Esophagus muscularis mucosa (tissue), 4 donors: ENCODE measurements at regions not wholly inside any gene's neighbourhood (a gene's known extent, or its start where the extent isn't known, plus 50 kb on each side); places are given as distances from the start of the nearest gene placed in this dataset.

Source experiments
- DNase-seq: peaks from one replicate; pipeline ENCODE4 v3.0.0-alpha.2; 2017; ENCODE audit errors: extremely low spot score
- H3K27ac ChIP-seq, 4 donors: fragments of 200-600 bp; sonication (generic); replicated peaks in 1 of 4; 1 replicate in 3 of 4; 2 replicates in 1 of 4; pipeline ENCODE4 v1.5.1; 2016 to 2019; ENCODE audit warnings: mild to moderate bottlenecking in 1 of 4
- H3K27me3 ChIP-seq, 4 donors: fragments of 200-600 bp; sonication (generic); one replicate each; pipeline versions ENCODE4 v1.5.1 to v1.6.0; 2016 to 2019
- H3K36me3 ChIP-seq, 4 donors: fragments of 200-600 bp; sonication (generic); one replicate each; pipeline ENCODE4 v1.5.1; 2016 to 2019
- H3K4me1 ChIP-seq, 4 donors: fragments of 200-600 bp; sonication (generic); one replicate each; pipeline ENCODE4 v1.5.1; 2016 to 2019
- H3K4me3 ChIP-seq, 4 donors: fragments of 200-600 bp; sonication (generic); 1 replicate in 2 of 4; 2 replicates in 2 of 4; pipeline ENCODE4 v1.5.1; 2016 to 2019; ENCODE audit warnings: mild to moderate bottlenecking in 4 of 4, moderate library complexity in 1 of 4
- H3K9me3 ChIP-seq, 4 donors: fragments of 200-600 bp; sonication (generic); 1 replicate in 3 of 4; 2 replicates in 1 of 4; pipeline ENCODE4 v1.5.1; 2016 to 2019
- CTCF ChIP-seq, 3 experiments: fragments of 200-600 bp in 2 of 3; fragments of 450-650 bp in 1 of 3; sonication (generic) in 2 of 3; IDR thresholded peaks; one replicate each; pipeline ENCODE4 v1.5.1; 2017 to 2019; ENCODE audit warnings: antibody characterized with exemption in 3 of 3, mild to moderate bottlenecking in 2 of 3, moderate library complexity in 1 of 3
- EP300 ChIP-seq: sonication (generic); formaldehyde crosslinking; IDR thresholded peaks from one replicate; pipeline ENCODE4 v1.6.1; 2017; ENCODE audit warnings: antibody characterized with exemption
- POLR2A ChIP-seq: fragments of 450-650 bp; IDR thresholded peaks from one replicate; pipeline ENCODE4 v1.6.1; 2017; ENCODE audit warnings: antibody characterized with exemption, moderate library complexity, mild to moderate bottlenecking, low read depth
- POLR2AphosphoS5 ChIP-seq, 2 donors: sonication (generic); formaldehyde crosslinking; IDR thresholded peaks; one replicate each; pipeline ENCODE4 v1.6.1; 2017; ENCODE audit warnings: antibody characterized with exemption in 2 of 2
- WGBS: methylation state at CpG from one replicate; pipeline ENCODE4 v1.1.5; 2018; 5-methylcytosine and 5-hydroxymethylcytosine counted together
- intact Hi-C: fragments of 100-400 bp; cut with DNase I; formaldehyde crosslinking; loops from one replicate; pipeline ENCODE4 v1.15.1; 2023

GRCh38 chr10:64497306-64497705, 976.1 kb downstream of the REEP3 start:
- intact Hi-C loops, result no loop called here
- TF ChIP-seq EP300 (no peak), CTCF (IDR thresholded peaks at IDR 0.05) (no peak), POLR2AphosphoS5 (IDR thresholded peaks at IDR 0.05) (no peak), POLR2A (no peak)
- Histone ChIP-seq H3K9me3 (no peaks in the 10 kb centered on the region), H3K36me3 (no peaks in the 10 kb centered on the region), H3K27me3 (no peaks in the 10 kb centered on the region), H3K27ac (no peak overlapping the region), H3K4me1 (no peaks in the 10 kb centered on the region), H3K4me3 (no peak overlapping the region)
- WGBS, result 84% methylated on average over 8 of the region's 8 CpGs
- DNase-seq, result no peak

- Histone ChIP-seq H3K4me3 (no peak overlapping the region), H3K27me3 (no peaks in the 10 kb centered on the region), H3K27ac (no peak overlapping the region), H3K4me1 (no peaks in the 10 kb centered on the region), H3K9me3 (no peaks in the 10 kb centered on the region), H3K36me3 (no peaks in the 10 kb centered on the region)
- DNase-seq, result no peak
- TF ChIP-seq POLR2A (no peak), POLR2AphosphoS5 (IDR thresholded peaks at IDR 0.05) (no peak), EP300 (no peak), CTCF (IDR thresholded peaks at IDR 0.05) (no peak)
- intact Hi-C loops, result no loop called here
These were observed 980.6 kb downstream of the REEP3 start for GRCh38 chr10:64501807-64502206.

- WGBS, result 81% methylated on average over 2 of the region's 2 CpGs
- intact Hi-C loops, result no loop called here
These were observed 981.7 kb downstream of the REEP3 start for GRCh38 chr10:64502936-64503335.

GRCh38 chr10:64503429-64503828, 982.2 kb downstream of the REEP3 start:
- H3K4me3 ChIP-seq, result no peak overlapping the region
- intact Hi-C loops, result no loop called here
- H3K36me3 ChIP-seq, result no peaks in the 10 kb centered on the region
- TF ChIP-seq POLR2A (no peak), CTCF (IDR thresholded peaks at IDR 0.05) (no peak), POLR2AphosphoS5 (IDR thresholded peaks at IDR 0.05) (no peak), EP300 (no peak)
- 64% methylated on average over 3 of the region's 3 CpGs for WGBS
- DNase-seq, result no peak
- no peaks in the 10 kb centered on the region for H3K27me3 ChIP-seq
- no peaks in the 10 kb centered on the region for H3K4me1 ChIP-seq
- H3K9me3 ChIP-seq, result no peaks in the 10 kb centered on the region
- H3K27ac ChIP-seq, result no peak overlapping the region

More at GRCh38 chr10:64502936-64503335, 981.7 kb downstream of the REEP3 start:
- Histone ChIP-seq H3K4me3 (no peak overlapping the region), H3K36me3 (no peaks in the 10 kb centered on the region), H3K4me1 (no peaks in the 10 kb centered on the region), H3K27ac (no peak overlapping the region), H3K9me3 (no peaks in the 10 kb centered on the region), H3K27me3 (no peaks in the 10 kb centered on the region)
- TF ChIP-seq EP300 (no peak), POLR2AphosphoS5 (IDR thresholded peaks at IDR 0.05) (no peak), POLR2A (no peak), CTCF (IDR thresholded peaks at IDR 0.05) (no peak)
- DNase-seq, result no peak

GRCh38 chr10:64505501-64505900, 984.3 kb downstream of the REEP3 start:
- Histone ChIP-seq H3K27ac (no peak overlapping the region), H3K36me3 (no peaks in the 10 kb centered on the region), H3K27me3 (no peaks in the 10 kb centered on the region), H3K9me3 (no peaks in the 10 kb centered on the region), H3K4me3 (no peak overlapping the region), H3K4me1 (no peaks in the 10 kb centered on the region)
- 74% methylated on average over 1 of the region's 1 CpG for WGBS
- no peak for DNase-seq
- TF ChIP-seq EP300 (no peak), POLR2A (no peak), POLR2AphosphoS5 (IDR thresholded peaks at IDR 0.05) (no peak), CTCF (IDR thresholded peaks at IDR 0.05) (no peak)
- intact Hi-C loops, result no loop called here
